OCI-LY1 (cell line): ENCODE measurements at regions not wholly inside any gene's neighbourhood (a gene's known extent, or its start where the extent isn't known, plus 50 kb on each side); places are given as distances from the start of the nearest gene placed in this dataset.

Experiments
- H2AFZ ChIP-seq: fragments of 200-600 bp; sonication (generic), shearing (Covaris generic); 2 replicates; pipeline ENCODE4 v1.6.0; 2014; ENCODE audit warnings: antibody characterized with exemption, mild to moderate bottlenecking, low read length
- H3F3A ChIP-seq: fragments of 200-600 bp; sonication (generic), shearing (Covaris generic); 2 replicates; pipeline ENCODE4 v1.6.0; 2014; ENCODE audit warnings: mild to moderate bottlenecking, antibody characterized with exemption, low read length, moderate library complexity; ENCODE audit not compliant: insufficient read depth
- H3K27ac ChIP-seq: fragments of 200-600 bp; sonication (generic); 2 replicates; pipeline ENCODE4 v1.5.1; 2014; ENCODE audit warnings: low read length, mixed run types, mild to moderate bottlenecking, low read depth; ENCODE audit not compliant: poor library complexity, severe bottlenecking
- H3K27me3 ChIP-seq: fragments of 200-600 bp; sonication (generic); 2 replicates; pipeline ENCODE4 v1.6.0; 2014; ENCODE audit warnings: antibody characterized with exemption, mild to moderate bottlenecking, low read length, moderate library complexity; ENCODE audit not compliant: insufficient read depth
- H3K36me3 ChIP-seq: fragments of 200-600 bp; sonication (generic); 2 replicates; pipeline ENCODE4 v1.6.1; 2014; ENCODE audit warnings: mild to moderate bottlenecking, antibody characterized with exemption, low read length, moderate library complexity, mixed read lengths; ENCODE audit not compliant: insufficient read depth
- H3K4me1 ChIP-seq: fragments of 200-600 bp; sonication (generic); 2 replicates; pipeline ENCODE4 v1.5.1; 2014; ENCODE audit warnings: mild to moderate bottlenecking, low read length, moderate library complexity; ENCODE audit not compliant: insufficient read depth, severe bottlenecking
- H3K4me2 ChIP-seq: fragments of 200-600 bp; sonication (generic), shearing (Covaris generic); 2 replicates; pipeline ENCODE4 v1.6.1; 2014; ENCODE audit warnings: low read length
- H3K4me3 ChIP-seq: fragments of 200-600 bp; sonication (generic); 2 replicates; pipeline ENCODE4 v1.5.1; 2014; ENCODE audit warnings: low read length, low read depth, mild to moderate bottlenecking, mixed read lengths; ENCODE audit not compliant: poor library complexity, severe bottlenecking
- H3K79me2 ChIP-seq: fragments of 200-600 bp; shearing (Covaris generic); 2 replicates; pipeline ENCODE4 v1.6.1; 2016; ENCODE audit warnings: mixed run types, low read length, mixed read lengths; ENCODE audit not compliant: insufficient read depth
- H3K9ac ChIP-seq: fragments of 200-600 bp; sonication (generic), shearing (Covaris generic); 2 replicates; pipeline ENCODE4 v1.6.1; 2014; ENCODE audit warnings: mild to moderate bottlenecking, low read length, mixed read lengths
- H3K9me2 ChIP-seq: fragments of 200-600 bp; sonication (generic), shearing (Covaris generic); 2 replicates; pipeline ENCODE4 v1.6.1; 2014; ENCODE audit warnings: low read depth, mild to moderate bottlenecking, low read length, mixed read lengths
- H3K9me3 ChIP-seq: fragments of 200-600 bp; shearing (Covaris generic); 2 replicates; pipeline ENCODE4 v1.6.1; 2014; ENCODE audit warnings: low read length, mixed read lengths
- H4K20me1 ChIP-seq: fragments of 200-600 bp; sonication (generic), shearing (Covaris generic); 2 replicates; pipeline ENCODE4 v1.6.0; 2016; ENCODE audit warnings: mild to moderate bottlenecking, low read length; ENCODE audit not compliant: insufficient read depth
- EZH2 ChIP-seq: fragments of 200-600 bp; sonication (generic), shearing (Covaris generic); IDR thresholded peaks from 2 replicates; pipeline ENCODE4 v1.8.0; 2017; ENCODE audit warnings: borderline replicate concordance, mixed run types, mild to moderate bottlenecking, antibody characterized with exemption, low read length, moderate library complexity, mixed read lengths
- TF ChIP-seq, protein P1 (sequence below): fragments of 200-600 bp; sonication (generic), shearing (Covaris generic); IDR thresholded peaks from 2 replicates; pipeline ENCODE4 v1.5.1; 2017; ENCODE audit warnings: mild to moderate bottlenecking, antibody characterized with exemption, low read length, moderate library complexity, mixed read lengths

GRCh38 chrX:115889121-115889890 lies 281.2 kb upstream of the AGTR2 start:
- peaks cover 20% of the 10 kb centered on the region for H3K4me1 ChIP-seq
- no peak overlapping the region for H3K4me3 ChIP-seq
- H2AFZ ChIP-seq, result no peak overlapping the region
- H3K9ac ChIP-seq, result no peak overlapping the region
- no peak overlapping the region for H3K4me2 ChIP-seq
- no peaks in the 10 kb centered on the region for H4K20me1 ChIP-seq
- no peaks in the 10 kb centered on the region for H3K9me3 ChIP-seq
- no peaks in the 10 kb centered on the region for H3F3A ChIP-seq
- no peak overlapping the region for H3K27ac ChIP-seq
- TF ChIP-seq, protein P1, sequence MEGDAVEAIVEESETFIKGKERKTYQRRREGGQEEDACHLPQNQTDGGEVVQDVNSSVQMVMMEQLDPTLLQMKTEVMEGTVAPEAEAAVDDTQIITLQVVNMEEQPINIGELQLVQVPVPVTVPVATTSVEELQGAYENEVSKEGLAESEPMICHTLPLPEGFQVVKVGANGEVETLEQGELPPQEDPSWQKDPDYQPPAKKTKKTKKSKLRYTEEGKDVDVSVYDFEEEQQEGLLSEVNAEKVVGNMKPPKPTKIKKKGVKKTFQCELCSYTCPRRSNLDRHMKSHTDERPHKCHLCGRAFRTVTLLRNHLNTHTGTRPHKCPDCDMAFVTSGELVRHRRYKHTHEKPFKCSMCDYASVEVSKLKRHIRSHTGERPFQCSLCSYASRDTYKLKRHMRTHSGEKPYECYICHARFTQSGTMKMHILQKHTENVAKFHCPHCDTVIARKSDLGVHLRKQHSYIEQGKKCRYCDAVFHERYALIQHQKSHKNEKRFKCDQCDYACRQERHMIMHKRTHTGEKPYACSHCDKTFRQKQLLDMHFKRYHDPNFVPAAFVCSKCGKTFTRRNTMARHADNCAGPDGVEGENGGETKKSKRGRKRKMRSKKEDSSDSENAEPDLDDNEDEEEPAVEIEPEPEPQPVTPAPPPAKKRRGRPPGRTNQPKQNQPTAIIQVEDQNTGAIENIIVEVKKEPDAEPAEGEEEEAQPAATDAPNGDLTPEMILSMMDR, result no peak
- TF ChIP-seq EZH2, result no peak
- H3K27me3 ChIP-seq, result no peaks in the 10 kb centered on the region
- H3K79me2 ChIP-seq, result no peaks in the 10 kb centered on the region
- H3K9me2 ChIP-seq, result no peaks in the 10 kb centered on the region
- H3K36me3 ChIP-seq, result no peaks in the 10 kb centered on the region

- H3K4me2 ChIP-seq, result peak overlapping the region; percentile 70; the same call in 1 of the 2 replicates
These were observed 278.4 kb upstream of the AGTR2 start for GRCh38 chrX:115892056-115892708.

DNA sequence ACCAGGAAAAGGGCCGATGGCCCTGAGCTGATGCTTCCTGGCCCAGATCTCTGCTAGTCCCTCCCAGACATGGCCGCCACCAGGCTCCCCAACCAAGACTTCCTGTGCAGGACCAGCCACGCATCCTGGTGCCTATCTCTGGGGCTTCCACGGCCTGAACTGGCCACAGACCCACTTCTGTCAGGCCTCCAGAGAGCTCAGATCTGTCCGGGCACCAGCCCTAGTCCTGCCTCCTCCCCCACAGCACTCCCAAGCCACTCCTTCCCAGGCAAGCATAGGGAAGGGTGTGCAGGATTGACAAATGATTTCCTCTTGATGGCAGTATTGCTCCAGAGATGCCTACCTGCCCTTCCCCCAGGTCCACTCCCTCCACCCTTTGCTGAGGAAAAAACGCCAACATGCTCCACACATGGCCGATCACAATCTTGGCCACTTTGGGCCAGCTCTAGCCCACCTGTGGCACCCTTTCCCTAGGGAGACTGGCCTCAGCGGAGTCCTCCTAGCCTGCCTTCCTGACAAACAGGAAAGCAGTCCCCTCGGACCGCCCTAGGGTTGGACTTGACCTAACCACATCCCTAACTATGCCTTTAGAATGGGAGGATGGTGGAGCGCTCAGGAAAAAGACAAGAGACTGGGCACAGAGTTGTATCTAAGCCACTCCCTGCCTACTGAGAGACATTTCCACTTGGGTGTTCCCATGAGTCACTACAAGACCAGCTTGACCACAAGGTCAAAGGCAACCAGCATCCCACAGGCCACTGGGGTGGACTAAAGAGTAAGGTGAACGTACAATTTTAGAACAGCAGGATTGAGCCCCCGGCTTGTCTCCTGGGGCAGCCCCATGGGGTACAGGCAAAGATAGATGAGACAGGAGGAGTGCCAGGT lies 277.5 kb upstream of the AGTR2 start:
- Histone ChIP-seq H3K27me3 (no peaks in the 10 kb centered on the region), H3K79me2 (no peaks in the 10 kb centered on the region), H2AFZ (0 out of 2 replicates have a peak overlapping the region, but pooled peaks have one; percentile 75), H3K9me2 (no peaks in the 10 kb centered on the region), H3K4me3 (peak overlapping the region; percentile 40), H4K20me1 (no peaks in the 10 kb centered on the region), H3K27ac (peak overlapping the region; percentile 90), H3F3A (no peaks in the 10 kb centered on the region), H3K4me1 (peaks cover 45% of the 10 kb centered on the region), H3K4me2 (peak overlapping the region; percentile 70), H3K9ac (peak overlapping the region; percentile 48; the same call in 1 of the 2 replicates), H3K36me3 (no peaks in the 10 kb centered on the region), H3K9me3 (no peaks in the 10 kb centered on the region)
- TF ChIP-seq, protein P1, result peak; percentile 52; the same call in 1 of the 2 replicates
- TF ChIP-seq EZH2, result no peak

More at GRCh38 chrX:115892056-115892708, 278.4 kb upstream of the AGTR2 start:
- H3K79me2 ChIP-seq, result no peaks in the 10 kb centered on the region
- no peaks in the 10 kb centered on the region for H3K9me3 ChIP-seq
- H3K36me3 ChIP-seq, result no peaks in the 10 kb centered on the region
- peak overlapping the region; percentile 90 for H3K27ac ChIP-seq
- no peak overlapping the region for H2AFZ ChIP-seq
- H3K9me2 ChIP-seq, result no peaks in the 10 kb centered on the region
- TF ChIP-seq, protein P1, result no peak
- TF ChIP-seq EZH2, result no peak
- H3K9ac ChIP-seq, result peak overlapping the region; percentile 38; the same call in 1 of the 2 replicates
- H3K27me3 ChIP-seq, result no peaks in the 10 kb centered on the region
- H3F3A ChIP-seq, result no peaks in the 10 kb centered on the region
- peaks cover 36% of the 10 kb centered on the region for H3K4me1 ChIP-seq
- H3K4me3 ChIP-seq, result peak overlapping the region; percentile 40
- no peaks in the 10 kb centered on the region for H4K20me1 ChIP-seq
